HepG2 (cell line): ENCODE measurements at regions not wholly inside any gene's neighbourhood (a gene's known extent, or its start where the extent isn't known, plus 50 kb on each side); places are given as distances from the start of the nearest gene placed in this dataset.
A peak's percentile ranks its signal among the peaks of the same experiment; 100 is the strongest.

ENCODE experiments used
- ARNT2 ChIP-seq: sonication (generic); formaldehyde crosslinking; IDR thresholded peaks from 2 replicates; pipeline ENCODE4 v1.8.0; 2022; ENCODE audit warnings: mild to moderate bottlenecking, low read depth, missing genetic modification reagents, moderate library complexity
- CBX2 ChIP-seq, 2 experiments: fragments of 200-600 bp in 1 of 2; sonication (generic); formaldehyde crosslinking in 1 of 2; IDR thresholded peaks; 2 replicates each; pipeline versions ENCODE4 v1.7.0 to v1.8.1; 2018 to 2022; ENCODE audit warnings: low read depth in 2 of 2, low read length in 1 of 2, mild to moderate bottlenecking in 1 of 2, missing genetic modification reagents in 1 of 2
- CREB3 ChIP-seq: sonication (generic); formaldehyde crosslinking; IDR thresholded peaks from 2 replicates; pipeline ENCODE4 v1.5.0; 2020; ENCODE audit warnings: missing genetic modification reagents
- EZH2 ChIP-seq: conservative IDR thresholded peaks from 2 replicates; pipeline ENCODE4 v1.6.1; 2012; ENCODE audit warnings: mild to moderate bottlenecking, low read depth, low read length, moderate library complexity
- HBP1 ChIP-seq: IDR thresholded peaks from 2 replicates; pipeline ENCODE4 v1.6.1; 2016; ENCODE audit warnings: low read depth, control low read depth
- MLXIP ChIP-seq: sonication (generic); formaldehyde crosslinking; IDR thresholded peaks from 2 replicates; pipeline ENCODE4 v1.9.0; 2021; ENCODE audit warnings: missing genetic modification reagents, borderline replicate concordance
- PATZ1 ChIP-seq: sonication (generic); formaldehyde crosslinking; IDR thresholded peaks from 2 replicates; pipeline ENCODE4 v1.4.0; 2020; ENCODE audit warnings: missing genetic modification reagents
- PRMT3 ChIP-seq: sonication (generic); formaldehyde crosslinking; IDR thresholded peaks from 2 replicates; pipeline ENCODE4 v1.8.1; 2022; ENCODE audit warnings: low read depth, mild to moderate bottlenecking, moderate library complexity, missing genetic modification reagents, borderline replicate concordance
- TCF12 ChIP-seq, 2 experiments: fragments of 450-650 bp in 1 of 2; sonication (generic) in 1 of 2; formaldehyde crosslinking in 1 of 2; IDR thresholded peaks; 2 replicates each; pipeline versions ENCODE4 v1.6.1 to v1.8.0; 2017 to 2022; ENCODE audit warnings: antibody characterized with exemption in 1 of 2, mild to moderate bottlenecking in 1 of 2, missing genetic modification reagents in 1 of 2, moderate library complexity in 1 of 2
- UBTF ChIP-seq: sonication (generic); formaldehyde crosslinking; IDR thresholded peaks from 2 replicates; pipeline ENCODE4 v1.4.0; 2020; ENCODE audit warnings: mild to moderate bottlenecking, missing genetic modification reagents
- WIZ ChIP-seq: sonication (generic); formaldehyde crosslinking; IDR thresholded peaks from 2 replicates; pipeline ENCODE4 v1.5.1; 2020; ENCODE audit warnings: mild to moderate bottlenecking, missing genetic modification reagents
- ZBTB34 ChIP-seq: sonication (generic); formaldehyde crosslinking; IDR thresholded peaks from 2 replicates; pipeline ENCODE4 v1.8.0; 2022; ENCODE audit warnings: mild to moderate bottlenecking, missing genetic modification reagents
- ZNF263 ChIP-seq: sonication (generic); formaldehyde crosslinking; IDR thresholded peaks from 2 replicates; pipeline ENCODE4 v1.4.0; 2020; ENCODE audit warnings: missing genetic modification reagents
- ZNF672 ChIP-seq: sonication (generic); formaldehyde crosslinking; IDR thresholded peaks from 2 replicates; pipeline ENCODE4 v1.8.1; 2022; ENCODE audit warnings: missing genetic modification reagents
- ZNF788 ChIP-seq: sonication (generic); formaldehyde crosslinking; IDR thresholded peaks from 2 replicates; pipeline ENCODE4 v1.5.0; 2020; ENCODE audit warnings: mild to moderate bottlenecking, missing genetic modification reagents, borderline replicate concordance
- ZNF879 ChIP-seq: sonication (generic); formaldehyde crosslinking; IDR thresholded peaks from 2 replicates; pipeline ENCODE4 v1.8.1; 2023; ENCODE audit warnings: missing genetic modification reagents
- ZSCAN29 ChIP-seq: sonication (generic); formaldehyde crosslinking; conservative IDR thresholded peaks from 2 replicates; pipeline ENCODE4 v1.4.0; 2020; ENCODE audit warnings: mild to moderate bottlenecking, missing genetic modification reagents

GRCh38 chr19:5403968-5404640 lies 51.1 kb upstream of the ZNRF4 start (continued):
- TF ChIP-seq TCF12 (IDR thresholded peaks at IDR 0.05) (no peak), TCF12 (CRISPR knock-in tag; IDR thresholded peaks at IDR 0.05) (no peak), HBP1 (peak; percentile 97), PATZ1 (peak; percentile 54; the same call in 1 of the 2 replicates), ZNF263 (CRISPR knock-in tag) (peak; percentile 60), UBTF (no peak), ZNF672 (CRISPR knock-in tag) (no peak), WIZ (peak; percentile 97), ZNF788 (CRISPR knock-in tag) (no peak), ZNF879 (CRISPR knock-in tag) (no peak), PRMT3 (CRISPR knock-in tag) (peak; percentile 89; the same call in 1 of the 2 replicates), MLXIP (CRISPR knock-in tag) (peak; percentile 85), ARNT2 (CRISPR knock-in tag) (0 out of 2 replicates have a peak, but pooled peaks have one; percentile 67), EZH2 (no peak), ZSCAN29 (CRISPR knock-in tag) (no peak), CBX2 (IDR thresholded peaks at IDR 0.05; ENCODE audit: low read depth, low read length) (no peak), CBX2 (CRISPR knock-in tag; IDR thresholded peaks at IDR 0.05; ENCODE audit: low read depth) (no peak), ZBTB34 (CRISPR knock-in tag) (no peak), CREB3 (peak; percentile 83; the same call in 1 of the 2 replicates)
